ENCODE measurements at regions not wholly inside any gene's neighbourhood (a gene's known extent, or its start where the extent isn't known, plus 50 kb on each side); places are given as distances from the start of the nearest gene placed in this dataset.

DNA sequence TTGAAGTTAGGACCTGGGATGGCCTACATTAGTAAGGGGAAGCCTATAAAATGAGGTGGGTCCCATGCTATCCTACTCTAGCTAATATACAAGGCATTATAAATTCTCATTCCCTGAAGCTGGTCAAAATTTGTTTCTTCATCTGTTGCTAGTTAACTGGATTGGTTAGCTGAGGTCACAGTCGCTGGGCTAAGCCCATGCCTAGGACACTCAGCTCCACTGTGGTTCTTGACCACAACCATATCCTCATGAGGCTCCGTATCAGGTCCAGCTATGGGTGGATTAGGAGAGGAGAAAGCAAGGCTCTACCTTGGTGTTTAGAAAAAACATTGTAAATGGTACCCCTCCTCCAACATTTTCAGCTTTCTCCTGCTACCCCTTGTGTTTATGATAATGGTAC lies 52.8 kb upstream of the RAI14 start:
- H3K27me3 Mint-ChIP-seq (ENCODE audit: low read depth): no peaks in the 10 kb centered on the region; the same call in 1 of the 2 replicates
- ATAC-seq: no peak
- H3K27ac Mint-ChIP-seq: no peak overlapping the region
- CTCF ChIA-PET: interaction anchor here (2.0 kb wide), 1 partner anchor 117 kb away, joined by 5 read pairs; no protein-coding TSS in a partner anchor
- POLR2A ChIA-PET: no interaction called here
- H3K4me1 Mint-ChIP-seq: peaks cover 17% of the 10 kb centered on the region
- no peak for DNase-seq (ENCODE audit: low spot score)
- H3K36me3 Mint-ChIP-seq: peaks cover 2% of the 10 kb centered on the region; the same call in 1 of the 2 replicates
- H3K4me3 Mint-ChIP-seq: no peak overlapping the region
- TF ChIP-seq ZBTB21 (CRISPR knock-in tag; IDR thresholded peaks at IDR 0.05; ENCODE audit: borderline replicate concordance) (no peak), NFATC4 (CRISPR knock-in tag; IDR thresholded peaks at IDR 0.05) (no peak), E2F5 (CRISPR knock-in tag; IDR thresholded peaks at IDR 0.05) (no peak), ZNF138 (CRISPR knock-in tag; conservative IDR thresholded peaks at IDR 0.05) (no peak), IRF2 (CRISPR knock-in tag; IDR thresholded peaks at IDR 0.05; ENCODE audit: borderline replicate concordance, low read depth) (no peak), TEAD4 (CRISPR knock-in tag; IDR thresholded peaks at IDR 0.05) (no peak), CBFB (CRISPR knock-in tag; IDR thresholded peaks at IDR 0.05; ENCODE audit: low read depth) (no peak), STAT6 (CRISPR knock-in tag; conservative IDR thresholded peaks at IDR 0.05; ENCODE audit: low read depth) (no peak), ZNF396 (CRISPR knock-in tag; IDR thresholded peaks at IDR 0.05; ENCODE audit: borderline replicate concordance) (no peak), SMAD3 (CRISPR knock-in tag; IDR thresholded peaks at IDR 0.05; ENCODE audit: borderline replicate concordance) (no peak), NFE2L1 (CRISPR knock-in tag; IDR thresholded peaks at IDR 0.05) (no peak), PREB (CRISPR knock-in tag; IDR thresholded peaks at IDR 0.05; ENCODE audit: borderline replicate concordance) (no peak), ATF2 (CRISPR knock-in tag; IDR thresholded peaks at IDR 0.05; ENCODE audit: borderline replicate concordance, low read depth) (no peak)
- TF ChIP-seq, protein P1, sequence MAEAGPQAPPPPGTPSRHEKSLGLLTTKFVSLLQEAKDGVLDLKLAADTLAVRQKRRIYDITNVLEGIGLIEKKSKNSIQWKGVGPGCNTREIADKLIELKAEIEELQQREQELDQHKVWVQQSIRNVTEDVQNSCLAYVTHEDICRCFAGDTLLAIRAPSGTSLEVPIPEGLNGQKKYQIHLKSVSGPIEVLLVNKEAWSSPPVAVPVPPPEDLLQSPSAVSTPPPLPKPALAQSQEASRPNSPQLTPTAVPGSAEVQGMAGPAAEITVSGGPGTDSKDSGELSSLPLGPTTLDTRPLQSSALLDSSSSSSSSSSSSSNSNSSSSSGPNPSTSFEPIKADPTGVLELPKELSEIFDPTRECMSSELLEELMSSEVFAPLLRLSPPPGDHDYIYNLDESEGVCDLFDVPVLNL (CRISPR knock-in tag; IDR thresholded peaks at IDR 0.05; ENCODE audit: borderline replicate concordance, low read depth): no peak
- TF ChIP-seq, protein P2, sequence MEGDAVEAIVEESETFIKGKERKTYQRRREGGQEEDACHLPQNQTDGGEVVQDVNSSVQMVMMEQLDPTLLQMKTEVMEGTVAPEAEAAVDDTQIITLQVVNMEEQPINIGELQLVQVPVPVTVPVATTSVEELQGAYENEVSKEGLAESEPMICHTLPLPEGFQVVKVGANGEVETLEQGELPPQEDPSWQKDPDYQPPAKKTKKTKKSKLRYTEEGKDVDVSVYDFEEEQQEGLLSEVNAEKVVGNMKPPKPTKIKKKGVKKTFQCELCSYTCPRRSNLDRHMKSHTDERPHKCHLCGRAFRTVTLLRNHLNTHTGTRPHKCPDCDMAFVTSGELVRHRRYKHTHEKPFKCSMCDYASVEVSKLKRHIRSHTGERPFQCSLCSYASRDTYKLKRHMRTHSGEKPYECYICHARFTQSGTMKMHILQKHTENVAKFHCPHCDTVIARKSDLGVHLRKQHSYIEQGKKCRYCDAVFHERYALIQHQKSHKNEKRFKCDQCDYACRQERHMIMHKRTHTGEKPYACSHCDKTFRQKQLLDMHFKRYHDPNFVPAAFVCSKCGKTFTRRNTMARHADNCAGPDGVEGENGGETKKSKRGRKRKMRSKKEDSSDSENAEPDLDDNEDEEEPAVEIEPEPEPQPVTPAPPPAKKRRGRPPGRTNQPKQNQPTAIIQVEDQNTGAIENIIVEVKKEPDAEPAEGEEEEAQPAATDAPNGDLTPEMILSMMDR (IDR thresholded peaks at IDR 0.05): no peak
- TF ChIP-seq, protein P3, sequence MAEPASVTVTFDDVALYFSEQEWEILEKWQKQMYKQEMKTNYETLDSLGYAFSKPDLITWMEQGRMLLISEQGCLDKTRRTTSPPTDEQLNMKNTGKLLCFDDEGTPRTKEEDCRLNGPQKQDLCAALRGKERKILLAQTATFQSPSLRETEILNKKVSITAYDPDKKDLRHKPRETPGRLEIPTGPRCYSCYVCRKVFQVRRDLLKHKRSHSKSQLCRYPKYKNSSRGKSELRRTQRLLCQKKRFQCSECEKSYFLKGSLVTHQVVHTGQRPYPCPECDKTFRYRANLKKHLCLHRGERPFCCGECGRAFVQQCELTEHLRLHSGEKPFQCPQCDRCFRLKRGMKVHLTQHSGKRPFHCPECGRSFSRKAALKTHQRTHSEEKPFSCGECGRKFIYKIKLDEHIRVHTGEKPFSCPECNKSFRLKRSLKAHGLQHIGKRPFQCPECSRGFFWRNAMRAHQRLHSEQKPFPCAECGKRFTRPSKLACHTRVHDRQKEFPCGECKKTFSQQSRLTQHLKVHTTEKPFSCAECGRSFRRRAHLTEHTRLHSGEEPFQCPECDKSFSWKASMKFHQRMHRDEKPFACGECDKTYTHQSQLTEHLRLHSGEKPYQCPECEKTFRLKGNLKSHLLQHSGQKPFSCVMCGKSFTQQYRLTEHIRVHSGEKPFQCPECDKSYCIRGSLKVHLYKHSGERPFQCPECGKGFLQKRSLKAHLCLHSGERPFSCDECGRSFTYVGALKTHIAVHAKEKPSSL (CRISPR knock-in tag; conservative IDR thresholded peaks at IDR 0.05): no peak
- peaks cover 14% of the 10 kb centered on the region for H3K9me3 Mint-ChIP-seq
